HEK293 (cell line): ENCODE measurements at regions not wholly inside any gene's neighbourhood (a gene's known extent, or its start where the extent isn't known, plus 50 kb on each side); places are given as distances from the start of the nearest gene placed in this dataset.
A peak's percentile ranks its signal among the peaks of the same experiment; 100 is the strongest.

Experiments used
- CTCF ChIP-seq: fragments of 450-650 bp; formaldehyde crosslinking; IDR thresholded peaks from 2 replicates; pipeline ENCODE4 v1.5.1; 2016; ENCODE audit warnings: missing biosample characterization, missing genetic modification characterization
- KLF16 ChIP-seq: fragments of 450-650 bp; formaldehyde crosslinking; IDR thresholded peaks from 2 replicates; pipeline ENCODE4 v1.5.1; 2017; ENCODE audit warnings: missing biosample characterization, missing genetic modification characterization
- PATZ1 ChIP-seq: fragments of 450-650 bp; formaldehyde crosslinking; IDR thresholded peaks from 2 replicates; pipeline ENCODE4 v1.5.1; 2016; ENCODE audit warnings: missing biosample characterization, missing genetic modification characterization
- PRDM4 ChIP-seq: fragments of 450-650 bp; formaldehyde crosslinking; IDR thresholded peaks from 2 replicates; pipeline ENCODE4 v1.5.1; 2017; ENCODE audit warnings: missing biosample characterization, missing genetic modification characterization
- YY1 ChIP-seq: fragments of 450-650 bp; formaldehyde crosslinking; IDR thresholded peaks from 2 replicates; pipeline ENCODE4 v1.5.1; 2018; ENCODE audit warnings: missing biosample characterization, missing genetic modification characterization
- ZNF155 ChIP-seq: fragments of 450-650 bp; formaldehyde crosslinking; IDR thresholded peaks from 2 replicates; pipeline ENCODE4 v1.5.1; 2016; ENCODE audit warnings: missing biosample characterization, missing genetic modification characterization
- ZNF394 ChIP-seq: fragments of 450-650 bp; formaldehyde crosslinking; IDR thresholded peaks from 2 replicates; pipeline ENCODE4 v1.5.1; 2016; ENCODE audit warnings: missing biosample characterization, missing genetic modification characterization, mild to moderate bottlenecking, moderate library complexity, borderline replicate concordance
- ZNF791 ChIP-seq: fragments of 450-650 bp; formaldehyde crosslinking; IDR thresholded peaks from 2 replicates; pipeline ENCODE4 v1.5.1; 2016; ENCODE audit warnings: missing biosample characterization, missing genetic modification characterization
- TF ChIP-seq, protein P1 (sequence below): fragments of 450-650 bp; formaldehyde crosslinking; IDR thresholded peaks from 2 replicates; pipeline ENCODE4 v1.5.1; 2017; ENCODE audit warnings: missing biosample characterization, missing genetic modification characterization
- TF ChIP-seq, protein P2 (sequence below): fragments of 450-650 bp; formaldehyde crosslinking; IDR thresholded peaks from 2 replicates; pipeline ENCODE4 v1.5.1; 2016; ENCODE audit warnings: missing biosample characterization, missing genetic modification characterization
- TF ChIP-seq, protein P3 (sequence below): fragments of 450-650 bp; formaldehyde crosslinking; IDR thresholded peaks from 2 replicates; pipeline ENCODE4 v1.5.1; 2016; ENCODE audit warnings: missing biosample characterization, missing genetic modification characterization

DNA sequence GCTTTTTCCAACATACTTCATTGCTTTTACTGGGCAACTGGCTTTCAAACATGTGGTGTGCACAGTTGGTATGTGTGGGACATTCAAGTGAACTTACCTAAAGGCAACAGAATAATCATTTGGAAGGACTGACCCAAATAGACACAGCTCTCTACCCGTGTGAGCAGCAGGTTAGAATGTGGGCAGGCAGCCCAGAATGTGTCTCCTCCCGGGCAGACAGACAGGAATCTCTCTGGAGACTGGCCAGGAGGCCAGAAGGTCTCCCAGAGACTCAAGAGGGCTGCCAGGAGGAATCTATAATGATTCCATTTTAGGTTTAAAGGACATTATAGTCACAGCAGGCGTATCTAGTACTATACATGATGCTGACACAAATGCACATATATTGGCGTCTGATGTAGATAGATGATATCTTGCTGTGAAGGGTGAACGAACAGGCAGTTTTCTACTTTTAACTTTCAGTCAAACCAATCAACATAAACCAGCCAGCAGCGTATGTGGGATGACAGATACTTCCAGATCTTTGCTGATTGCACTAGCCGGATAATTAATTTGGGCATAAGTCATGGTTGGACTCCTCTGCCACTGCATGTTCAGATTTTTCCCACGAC, 297.4 kb upstream of the ZNF608 start:
- no peak for TF ChIP-seq CTCF (tag by site-specific recombination)
- TF ChIP-seq ZNF791 (tag by site-specific recombination), result no peak
- no peak for TF ChIP-seq ZNF394 (tag by site-specific recombination)
- TF ChIP-seq ZNF155 (tag by site-specific recombination), result no peak
- TF ChIP-seq, protein P1, sequence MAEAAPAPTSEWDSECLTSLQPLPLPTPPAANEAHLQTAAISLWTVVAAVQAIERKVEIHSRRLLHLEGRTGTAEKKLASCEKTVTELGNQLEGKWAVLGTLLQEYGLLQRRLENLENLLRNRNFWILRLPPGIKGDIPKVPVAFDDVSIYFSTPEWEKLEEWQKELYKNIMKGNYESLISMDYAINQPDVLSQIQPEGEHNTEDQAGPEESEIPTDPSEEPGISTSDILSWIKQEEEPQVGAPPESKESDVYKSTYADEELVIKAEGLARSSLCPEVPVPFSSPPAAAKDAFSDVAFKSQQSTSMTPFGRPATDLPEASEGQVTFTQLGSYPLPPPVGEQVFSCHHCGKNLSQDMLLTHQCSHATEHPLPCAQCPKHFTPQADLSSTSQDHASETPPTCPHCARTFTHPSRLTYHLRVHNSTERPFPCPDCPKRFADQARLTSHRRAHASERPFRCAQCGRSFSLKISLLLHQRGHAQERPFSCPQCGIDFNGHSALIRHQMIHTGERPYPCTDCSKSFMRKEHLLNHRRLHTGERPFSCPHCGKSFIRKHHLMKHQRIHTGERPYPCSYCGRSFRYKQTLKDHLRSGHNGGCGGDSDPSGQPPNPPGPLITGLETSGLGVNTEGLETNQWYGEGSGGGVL (tag by site-specific recombination), result no peak
- TF ChIP-seq, protein P2, sequence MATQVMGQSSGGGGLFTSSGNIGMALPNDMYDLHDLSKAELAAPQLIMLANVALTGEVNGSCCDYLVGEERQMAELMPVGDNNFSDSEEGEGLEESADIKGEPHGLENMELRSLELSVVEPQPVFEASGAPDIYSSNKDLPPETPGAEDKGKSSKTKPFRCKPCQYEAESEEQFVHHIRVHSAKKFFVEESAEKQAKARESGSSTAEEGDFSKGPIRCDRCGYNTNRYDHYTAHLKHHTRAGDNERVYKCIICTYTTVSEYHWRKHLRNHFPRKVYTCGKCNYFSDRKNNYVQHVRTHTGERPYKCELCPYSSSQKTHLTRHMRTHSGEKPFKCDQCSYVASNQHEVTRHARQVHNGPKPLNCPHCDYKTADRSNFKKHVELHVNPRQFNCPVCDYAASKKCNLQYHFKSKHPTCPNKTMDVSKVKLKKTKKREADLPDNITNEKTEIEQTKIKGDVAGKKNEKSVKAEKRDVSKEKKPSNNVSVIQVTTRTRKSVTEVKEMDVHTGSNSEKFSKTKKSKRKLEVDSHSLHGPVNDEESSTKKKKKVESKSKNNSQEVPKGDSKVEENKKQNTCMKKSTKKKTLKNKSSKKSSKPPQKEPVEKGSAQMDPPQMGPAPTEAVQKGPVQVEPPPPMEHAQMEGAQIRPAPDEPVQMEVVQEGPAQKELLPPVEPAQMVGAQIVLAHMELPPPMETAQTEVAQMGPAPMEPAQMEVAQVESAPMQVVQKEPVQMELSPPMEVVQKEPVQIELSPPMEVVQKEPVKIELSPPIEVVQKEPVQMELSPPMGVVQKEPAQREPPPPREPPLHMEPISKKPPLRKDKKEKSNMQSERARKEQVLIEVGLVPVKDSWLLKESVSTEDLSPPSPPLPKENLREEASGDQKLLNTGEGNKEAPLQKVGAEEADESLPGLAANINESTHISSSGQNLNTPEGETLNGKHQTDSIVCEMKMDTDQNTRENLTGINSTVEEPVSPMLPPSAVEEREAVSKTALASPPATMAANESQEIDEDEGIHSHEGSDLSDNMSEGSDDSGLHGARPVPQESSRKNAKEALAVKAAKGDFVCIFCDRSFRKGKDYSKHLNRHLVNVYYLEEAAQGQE (tag by site-specific recombination), result no peak
- no peak for TF ChIP-seq KLF16 (tag by site-specific recombination)
- TF ChIP-seq, protein P3, sequence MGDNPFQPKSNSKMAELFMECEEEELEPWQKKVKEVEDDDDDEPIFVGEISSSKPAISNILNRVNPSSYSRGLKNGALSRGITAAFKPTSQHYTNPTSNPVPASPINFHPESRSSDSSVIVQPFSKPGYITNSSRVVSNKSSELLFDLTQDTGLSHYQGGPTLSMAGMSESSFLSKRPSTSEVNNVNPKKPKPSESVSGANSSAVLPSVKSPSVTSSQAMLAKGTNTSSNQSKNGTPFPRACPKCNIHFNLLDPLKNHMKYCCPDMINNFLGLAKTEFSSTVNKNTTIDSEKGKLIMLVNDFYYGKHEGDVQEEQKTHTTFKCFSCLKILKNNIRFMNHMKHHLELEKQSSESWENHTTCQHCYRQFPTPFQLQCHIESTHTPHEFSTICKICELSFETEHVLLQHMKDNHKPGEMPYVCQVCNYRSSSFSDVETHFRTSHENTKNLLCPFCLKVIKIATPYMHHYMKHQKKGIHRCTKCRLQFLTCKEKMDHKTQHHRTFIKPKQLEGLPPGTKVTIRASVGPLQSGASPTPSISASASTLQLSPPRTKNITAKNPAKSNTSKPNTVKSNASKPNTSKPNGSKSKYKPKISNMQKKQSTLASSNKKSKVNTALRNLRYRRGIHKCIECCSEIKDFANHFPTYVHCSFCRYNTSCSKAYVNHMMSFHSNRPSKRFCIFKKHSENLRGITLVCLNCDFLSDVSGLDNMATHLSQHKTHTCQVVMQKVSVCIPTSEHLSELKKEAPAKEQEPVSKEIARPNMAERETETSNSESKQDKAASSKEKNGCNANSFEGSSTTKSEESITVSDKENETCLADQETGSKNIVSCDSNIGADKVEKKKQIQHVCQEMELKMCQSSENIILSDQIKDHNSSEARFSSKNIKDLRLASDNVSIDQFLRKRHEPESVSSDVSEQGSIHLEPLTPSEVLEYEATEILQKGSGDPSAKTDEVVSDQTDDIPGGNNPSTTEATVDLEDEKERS, result no peak
- no peak for TF ChIP-seq PATZ1 (tag by site-specific recombination)
- peak; percentile 37; the same call in 1 of the 2 replicates for TF ChIP-seq PRDM4 (tag by site-specific recombination)
- no peak for TF ChIP-seq YY1 (tag by site-specific recombination)
